ENCODE measurements at regions not wholly inside any gene's neighbourhood (a gene's known extent, or its start where the extent isn't known, plus 50 kb on each side); places are given as distances from the start of the nearest gene placed in this dataset.

- no peaks in the 10 kb centered on the region for H3K9me3 ChIP-seq
- CTCF ChIA-PET = no interaction called here
- Mint-ChIP-seq H3K4me1 (ENCODE audit: low read depth, unreplicated experiment) (no peaks in the 10 kb centered on the region), H3K27ac (ENCODE audit: unreplicated experiment) (no peak overlapping the region), H3K9me3 (ENCODE audit: unreplicated experiment) (peaks cover 12% of the 10 kb centered on the region), H3K27me3 (ENCODE audit: insufficient read depth, unreplicated experiment) (peaks cover under 1% of the 10 kb centered on the region), H3K4me3 (ENCODE audit: unreplicated experiment) (no peak overlapping the region), H3K36me3 (ENCODE audit: insufficient read depth, unreplicated experiment) (no peaks in the 10 kb centered on the region)
- no peak overlapping the region for H3K4me3 ChIP-seq (ENCODE audit: low read depth, low read length)
- no TSS peak for BruUV-seq (replicated peaks)
- DNase-seq = no peak
- peaks cover 30% of the 10 kb centered on the region for H3K4me1 ChIP-seq
- no peaks in the 10 kb centered on the region for H3K27me3 ChIP-seq (replicated peaks; ENCODE audit: control insufficient read depth, insufficient read depth, low read length)
- intact Hi-C loops (cut with micrococcal nuclease; ENCODE audit: unreplicated experiment) = no loop called here
- TF ChIP-seq CTCF (IDR thresholded peaks at IDR 0.05; ENCODE audit: insufficient read depth in 1 of 2, low read depth in 1 of 2, low read length in 1 of 2, severe bottlenecking in 1 of 2, unreplicated experiment in 1 of 2) = no peak
- no peaks in the 10 kb centered on the region for H3K36me3 ChIP-seq (ENCODE audit: control insufficient read depth, insufficient read depth, low read length)
- POLR2A ChIA-PET = no interaction called here
Observed at GRCh38 chr4:149166876-149167275, 648.8 kb downstream of the IQCM start.

- BruUV-seq (replicated peaks) = no TSS peak
- no peak overlapping the region for H3K27ac Mint-ChIP-seq (ENCODE audit: unreplicated experiment)
Observed at GRCh38 chr4:149166365-149166764, 649.3 kb downstream of the IQCM start.

DNA sequence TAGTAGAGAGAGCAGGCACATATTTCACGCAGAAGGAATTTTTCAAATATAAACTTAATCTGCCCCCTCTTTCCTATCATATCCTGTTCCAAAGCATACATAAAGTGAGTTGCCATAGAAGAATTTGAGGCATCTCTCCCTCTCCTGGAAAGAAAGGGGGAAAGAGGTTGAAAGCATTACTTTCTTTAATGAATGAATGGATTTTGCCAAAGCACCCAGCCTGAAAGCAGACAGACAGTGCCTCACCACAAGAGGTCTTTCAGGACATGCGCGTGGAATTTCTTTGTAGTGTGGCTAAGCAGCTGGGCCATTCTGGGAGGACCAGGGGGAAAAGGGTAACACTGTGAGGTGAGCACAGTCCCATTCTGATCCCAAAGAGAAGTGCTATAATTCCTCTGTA lies 651.4 kb downstream of the IQCM start:
- Mint-ChIP-seq H3K4me3 (ENCODE audit: unreplicated experiment) (no peak overlapping the region), H3K36me3 (ENCODE audit: insufficient read depth, unreplicated experiment) (no peaks in the 10 kb centered on the region), H3K27me3 (ENCODE audit: insufficient read depth, unreplicated experiment) (no peaks in the 10 kb centered on the region), H3K27ac (ENCODE audit: unreplicated experiment) (no peak overlapping the region), H3K9me3 (ENCODE audit: unreplicated experiment) (peaks cover 7% of the 10 kb centered on the region), H3K4me1 (ENCODE audit: low read depth, unreplicated experiment) (no peaks in the 10 kb centered on the region)
- no peaks in the 10 kb centered on the region for H3K36me3 ChIP-seq (ENCODE audit: control insufficient read depth, insufficient read depth, low read length)
- no peak for TF ChIP-seq CTCF (IDR thresholded peaks at IDR 0.05; ENCODE audit: insufficient read depth in 1 of 2, low read depth in 1 of 2, low read length in 1 of 2, severe bottlenecking in 1 of 2, unreplicated experiment in 1 of 2)
- H3K9me3 ChIP-seq = no peaks in the 10 kb centered on the region
- H3K27me3 ChIP-seq (replicated peaks; ENCODE audit: control insufficient read depth, insufficient read depth, low read length) = no peaks in the 10 kb centered on the region
- no peak overlapping the region for H3K4me3 ChIP-seq (ENCODE audit: low read depth, low read length)
- DNase-seq = peak in 1 of 2 experiments; percentile 5
- ChIA-PET CTCF (no interaction called here), POLR2A (no interaction called here)
- H3K4me1 ChIP-seq = peaks cover 30% of the 10 kb centered on the region
- no TSS peak for BruUV-seq (replicated peaks)
- intact Hi-C loops (cut with micrococcal nuclease; ENCODE audit: unreplicated experiment) = no loop called here

More at GRCh38 chr4:149166365-149166764, 649.3 kb downstream of the IQCM start:
- no peak overlapping the region for H3K4me3 ChIP-seq (ENCODE audit: low read depth, low read length)
- no peaks in the 10 kb centered on the region for H3K36me3 ChIP-seq (ENCODE audit: control insufficient read depth, insufficient read depth, low read length)
- H3K4me1 ChIP-seq = peaks cover 30% of the 10 kb centered on the region
- no peaks in the 10 kb centered on the region for H3K36me3 Mint-ChIP-seq (ENCODE audit: insufficient read depth, unreplicated experiment)
- H3K27me3 ChIP-seq (replicated peaks; ENCODE audit: control insufficient read depth, insufficient read depth, low read length) = no peaks in the 10 kb centered on the region
- H3K4me1 Mint-ChIP-seq (ENCODE audit: low read depth, unreplicated experiment) = no peaks in the 10 kb centered on the region
- peaks cover 12% of the 10 kb centered on the region for H3K9me3 Mint-ChIP-seq (ENCODE audit: unreplicated experiment)
- no peak overlapping the region for H3K4me3 Mint-ChIP-seq (ENCODE audit: unreplicated experiment)
- no peak for TF ChIP-seq CTCF (IDR thresholded peaks at IDR 0.05; ENCODE audit: insufficient read depth in 1 of 2, low read depth in 1 of 2, low read length in 1 of 2, severe bottlenecking in 1 of 2, unreplicated experiment in 1 of 2)
- intact Hi-C loops (cut with micrococcal nuclease; ENCODE audit: unreplicated experiment) = no loop called here
- no peak for DNase-seq
- no peaks in the 10 kb centered on the region for H3K27me3 Mint-ChIP-seq (ENCODE audit: insufficient read depth, unreplicated experiment)
- ChIA-PET CTCF (no interaction called here), POLR2A (no interaction called here)
- H3K9me3 ChIP-seq = no peaks in the 10 kb centered on the region
